ENCODE measurements at regions not wholly inside any gene's neighbourhood (a gene's known extent, or its start where the extent isn't known, plus 50 kb on each side); places are given as distances from the start of the nearest gene placed in this dataset.

GRCh38 chr1:106768501-106768900 lies 288.0 kb upstream of the PRMT6 start (continued):
- TF ChIP-seq RFX5 (IDR thresholded peaks at IDR 0.05; ENCODE audit: low read depth, low read length), result no peak
- no peak for TF ChIP-seq MYC (CRISPR knock-in tag; IDR thresholded peaks at IDR 0.05; ENCODE audit: borderline replicate concordance)
- no peak for TF ChIP-seq ZNF33B (CRISPR knock-in tag; IDR thresholded peaks at IDR 0.05)
- no peak for TF ChIP-seq HIC2 (CRISPR knock-in tag; IDR thresholded peaks at IDR 0.05; ENCODE audit: low read depth)

- Histone ChIP-seq H3K9me3 (ENCODE audit: low read length) (peaks cover 62% of the 10 kb centered on the region), H3K27ac (ENCODE audit: extremely low read length, insufficient read depth, low read length) (no peak overlapping the region), H3K4me1 (ENCODE audit: insufficient read depth, low read length) (no peaks in the 10 kb centered on the region), H3K79me2 (ENCODE audit: insufficient read depth, low read length) (no peaks in the 10 kb centered on the region), H3K27me3 (ENCODE audit: control insufficient read depth in 1 of 2, insufficient read depth in 2 of 2, low read length in 2 of 2) (no peaks in the 10 kb centered on the region), H3K36me3 (replicated peaks in 1 of 2; ENCODE audit: control insufficient read depth in 1 of 2, insufficient read depth in 2 of 2, low read length in 2 of 2) (no peaks in the 10 kb centered on the region), H3K4me2 (ENCODE audit: low read depth, low read length) (no peak overlapping the region), H3K4me3 (replicated peaks in 1 of 3; ENCODE audit: insufficient read depth in 1 of 3, low read depth in 2 of 3, low read length in 3 of 3) (no peak overlapping the region), H3K9ac (ENCODE audit: insufficient read depth, low read depth, low read length) (no peak overlapping the region), H2AFZ (ENCODE audit: low read length) (no peak overlapping the region), H4K20me1 (ENCODE audit: insufficient read depth, low read length) (no peaks in the 10 kb centered on the region)
- intact Hi-C loops (cut with micrococcal nuclease; ENCODE audit: unreplicated experiment), result no loop called here
- ChIA-PET CTCF (ENCODE audit: low intra/inter-chr PET ratio, low total read pairs) (no interaction called here), POLR2A (no interaction called here)
- ATAC-seq (no peak), FAIRE-seq (no peak), DNase-seq (ENCODE audit: low spot score) (no peak)
- in situ Hi-C loops (cut with HindIII; ENCODE audit: extremely low pct_ligation_motif_present, low pct_unique_long_range_greater_than_20kb), result no loop called here
- no CpG with 5 or more reads among the region's 2 CpGs for WGBS (ENCODE audit: low lambda C conversion rate)
- no TSS peak for BruUV-seq (replicated peaks)
- no peak for TF ChIP-seq HMG20A (CRISPR knock-in tag; IDR thresholded peaks at IDR 0.05; ENCODE audit: borderline replicate concordance)
Observed at GRCh38 chr1:106773206-106773605, 283.3 kb upstream of the PRMT6 start.

DNA sequence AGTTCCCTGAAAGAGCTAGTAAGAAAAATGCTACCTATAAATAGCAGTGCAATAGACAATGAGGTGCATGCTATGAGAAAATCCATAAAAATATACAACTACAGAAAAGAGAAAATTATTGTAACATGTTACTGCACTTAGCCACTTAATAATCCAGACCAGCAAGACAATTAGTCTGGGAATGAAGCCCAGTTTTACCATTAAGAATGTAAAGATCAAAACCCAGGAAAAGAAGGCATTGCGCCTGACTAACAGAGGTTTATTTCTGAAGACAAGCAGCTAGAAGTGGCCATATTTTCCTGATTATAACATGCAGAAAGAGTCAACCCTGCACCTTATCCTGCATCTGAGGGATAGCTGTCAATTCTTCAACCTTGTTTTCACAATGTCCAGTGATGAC lies 276.4 kb upstream of the PRMT6 start:
- FAIRE-seq (no peak), DNase-seq (ENCODE audit: low spot score) (no peak), ATAC-seq (no peak)
- 0% methylated on average over 1 of the region's 1 CpG for WGBS (ENCODE audit: low lambda C conversion rate)
- Histone ChIP-seq H2AFZ (ENCODE audit: low read length) (no peak overlapping the region), H3K9me3 (ENCODE audit: low read length) (peaks cover 86% of the 10 kb centered on the region), H3K9ac (ENCODE audit: insufficient read depth, low read depth, low read length) (no peak overlapping the region), H3K4me1 (ENCODE audit: insufficient read depth, low read length) (no peaks in the 10 kb centered on the region), H3K4me2 (ENCODE audit: low read depth, low read length) (no peak overlapping the region), H3K27ac (ENCODE audit: extremely low read length, insufficient read depth, low read length) (no peak overlapping the region), H3K36me3 (replicated peaks in 1 of 2; ENCODE audit: control insufficient read depth in 1 of 2, insufficient read depth in 2 of 2, low read length in 2 of 2) (no peaks in the 10 kb centered on the region), H4K20me1 (ENCODE audit: insufficient read depth, low read length) (no peaks in the 10 kb centered on the region), H3K79me2 (ENCODE audit: insufficient read depth, low read length) (no peaks in the 10 kb centered on the region), H3K4me3 (replicated peaks in 1 of 3; ENCODE audit: insufficient read depth in 1 of 3, low read depth in 2 of 3, low read length in 3 of 3) (no peak overlapping the region), H3K27me3 (ENCODE audit: control insufficient read depth in 1 of 2, insufficient read depth in 2 of 2, low read length in 2 of 2) (no peaks in the 10 kb centered on the region)
- ChIA-PET CTCF (ENCODE audit: low intra/inter-chr PET ratio, low total read pairs) (no interaction called here), POLR2A (no interaction called here)
- BruUV-seq (replicated peaks), result no TSS peak
- in situ Hi-C loops (cut with HindIII; ENCODE audit: extremely low pct_ligation_motif_present, low pct_unique_long_range_greater_than_20kb), result no loop called here
- intact Hi-C loops (cut with micrococcal nuclease; ENCODE audit: unreplicated experiment), result no loop called here
- TF ChIP-seq ZNF710 (CRISPR knock-in tag; IDR thresholded peaks at IDR 0.05; ENCODE audit: borderline replicate concordance) (no peak), USF2 (IDR thresholded peaks at IDR 0.05; ENCODE audit: low read depth, low read length) (no peak), USF2 (CRISPR knock-in tag; IDR thresholded peaks at IDR 0.05; ENCODE audit: borderline replicate concordance) (no peak), TEAD3 (CRISPR knock-in tag; optimal IDR thresholded peaks at IDR 0.05; ENCODE audit: borderline replicate concordance) (no peak), IRF2 (CRISPR knock-in tag; IDR thresholded peaks at IDR 0.05) (no peak), ZNF260 (CRISPR knock-in tag; IDR thresholded peaks at IDR 0.05; ENCODE audit: borderline replicate concordance, low read depth) (no peak)
